Ovary (tissue), 7 donors: ENCODE measurements at regions not wholly inside any gene's neighbourhood (a gene's known extent, or its start where the extent isn't known, plus 50 kb on each side); places are given as distances from the start of the nearest gene placed in this dataset.

Experiments
- DNase-seq, 5 donors: peaks; one replicate each; pipeline ENCODE4 v3.0.0-alpha.2; 2019 to 2020
- H3K27ac ChIP-seq, 2 donors: fragments of 200-600 bp; one replicate each; pipeline versions ENCODE4 v1.5.1 to v1.8.0; 2019 to 2022
- H3K27me3 ChIP-seq: fragments of 200-600 bp; one replicate; pipeline ENCODE4 v1.8.0; 2022
- H3K36me3 ChIP-seq: fragments of 200-600 bp; sonication (generic); one replicate; pipeline ENCODE4 v1.5.1; 2019
- H3K4me1 ChIP-seq: one replicate; pipeline ENCODE4 v1.8.1; 2013; ENCODE audit warnings: mild to moderate bottlenecking, moderate library complexity; ENCODE audit not compliant: insufficient read depth
- H3K4me3 ChIP-seq: fragments of 200-600 bp; sonication (generic); one replicate; pipeline ENCODE4 v1.5.1; 2017
- H3K9me3 ChIP-seq, 2 donors: fragments of 200-600 bp in 1 of 2; sonication (generic) in 1 of 2; one replicate each; pipeline versions ENCODE4 v1.5.1 to v1.8.1; 2013 to 2019; ENCODE audit warnings: mild to moderate bottlenecking in 1 of 2, moderate library complexity in 1 of 2
- CTCF ChIP-seq, 3 donors: fragments of 450-650 bp in 2 of 3; fragments of 200-600 bp in 1 of 3; IDR thresholded peaks; one replicate each; pipeline versions ENCODE4 v1.5.1 to v1.8.0; 2016 to 2022; ENCODE audit warnings: antibody characterized with exemption in 3 of 3, mild to moderate bottlenecking in 1 of 3
- EP300 ChIP-seq: sonication (generic); formaldehyde crosslinking; IDR thresholded peaks from one replicate; pipeline ENCODE4 v1.6.1; 2017; ENCODE audit warnings: antibody characterized with exemption
- POLR2A ChIP-seq: fragments of 450-650 bp; IDR thresholded peaks from one replicate; pipeline ENCODE4 v1.6.1; 2017; ENCODE audit warnings: antibody characterized with exemption, mild to moderate bottlenecking, moderate library complexity
- WGBS, 3 donors: extraction: QIAGEN DNeasy Blood & Tissue Kit in 1 of 3; methylation state at CpG; one replicate each; pipeline versions ENCODE4 v1.1.5 to v1.1.7; 2013 to 2017; 5-methylcytosine and 5-hydroxymethylcytosine counted together
- intact Hi-C, 4 donors: fragments of 100-400 bp; cut with DNase I; formaldehyde crosslinking; loops; one replicate each; pipeline versions ENCODE4 v1.11.0 to v1.15.1; 2022 to 2023
- donor health status: DM: no; HTN: no; CAD: no; lungs with moderate emphysema.
- donor health status: DM: no; HTN: no; CAD: no.
- donor health status: Bipolar disorder and iron deficiency.
- donor health status: DM: no; HTN: no; CAD: no.
- donor health status: DM: yes; HTN: yes; CAD: no.

DNA sequence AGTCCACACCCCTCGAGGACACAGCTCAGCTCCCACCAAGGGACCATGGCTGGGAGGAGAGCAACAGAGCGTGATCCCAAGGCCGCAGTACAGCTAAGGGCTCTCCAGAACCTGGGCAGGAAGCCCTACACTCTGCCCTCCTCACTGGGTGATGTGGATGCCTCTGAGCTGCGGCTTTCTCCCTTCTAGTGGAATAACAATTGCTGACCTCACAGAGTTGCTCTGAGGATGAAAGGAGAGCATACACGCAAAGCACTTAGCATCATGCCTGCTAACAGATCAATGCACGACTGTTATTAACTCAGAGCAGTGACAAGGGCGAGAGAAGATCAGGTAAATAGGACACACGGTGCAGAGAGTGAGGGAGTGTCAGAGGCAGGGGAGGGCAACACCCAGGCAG is 74.2 kb downstream of the ZFP36L2 start:
- intact Hi-C loops = no loop called here
- Histone ChIP-seq H3K27me3 (no peaks in the 10 kb centered on the region), H3K27ac (no peak overlapping the region), H3K36me3 (no peaks in the 10 kb centered on the region), H3K4me3 (no peak overlapping the region), H3K4me1 (no peaks in the 10 kb centered on the region), H3K9me3 (no peaks in the 10 kb centered on the region)
- DNase-seq = no peak
- WGBS, 3 donors = 77 to 87% (median 84%) methylated on average over 8 of the region's 8 CpGs
- TF ChIP-seq CTCF (IDR thresholded peaks at IDR 0.05) (no peak), POLR2A (no peak), EP300 (no peak)

DNA sequence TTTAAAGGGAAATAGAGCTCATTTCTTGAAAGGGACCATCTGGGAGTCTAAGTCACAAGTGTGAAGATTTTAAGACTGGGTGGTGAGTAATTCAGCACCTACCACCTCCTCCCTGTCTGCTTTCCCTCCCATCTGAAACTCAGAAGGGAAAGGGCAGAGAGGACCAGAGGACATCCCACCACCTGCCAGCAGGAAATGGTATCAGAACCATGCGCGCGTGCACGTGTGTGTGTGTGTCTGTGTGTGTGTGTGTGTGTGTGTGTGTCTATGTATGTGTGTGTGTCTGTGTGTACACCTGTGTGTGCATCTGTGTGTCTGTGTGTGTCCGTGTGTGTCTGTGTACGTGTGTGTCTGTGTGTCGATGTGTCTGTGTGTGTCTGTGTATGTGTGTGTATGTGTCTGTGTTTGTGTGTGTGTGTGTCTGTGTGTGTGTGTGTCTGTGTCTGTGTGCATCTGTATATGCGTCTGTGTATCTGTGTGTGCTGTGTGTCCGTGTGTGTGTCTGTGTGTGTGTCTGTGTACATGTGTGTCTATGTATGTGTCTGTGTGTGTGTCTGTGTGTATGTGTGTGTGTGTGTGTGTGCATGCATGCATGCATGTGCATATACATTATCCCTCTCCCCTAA is 76.8 kb downstream of the ZFP36L2 start:
- no peak overlapping the region for H3K4me3 ChIP-seq
- H3K27me3 ChIP-seq = no peaks in the 10 kb centered on the region
- no peak overlapping the region for H3K27ac ChIP-seq
- intact Hi-C loops = no loop called here
- WGBS, 3 donors = 81 to 84% (median 82%) methylated on average over 9 of the region's 9 CpGs
- H3K9me3 ChIP-seq = no peaks in the 10 kb centered on the region
- DNase-seq = no peak
- TF ChIP-seq EP300 (no peak), CTCF (IDR thresholded peaks at IDR 0.05) (no peak), POLR2A (no peak)
- no peaks in the 10 kb centered on the region for H3K4me1 ChIP-seq
- H3K36me3 ChIP-seq = no peaks in the 10 kb centered on the region

- no peaks in the 10 kb centered on the region for H3K4me1 ChIP-seq
- 72 to 75% (median 74%) methylated on average over 5 of the region's 5 CpGs for WGBS, 3 donors
- no peak overlapping the region for H3K27ac ChIP-seq
- no peak overlapping the region for H3K4me3 ChIP-seq
- H3K9me3 ChIP-seq = no peaks in the 10 kb centered on the region
- H3K36me3 ChIP-seq = no peaks in the 10 kb centered on the region
- TF ChIP-seq CTCF (IDR thresholded peaks at IDR 0.05) (no peak), EP300 (no peak), POLR2A (no peak)
- no peaks in the 10 kb centered on the region for H3K27me3 ChIP-seq
- intact Hi-C loops = no loop called here
- DNase-seq = no peak
Observed at GRCh38 chr2:43146083-43146482, 80.3 kb downstream of the ZFP36L2 start.

DNA sequence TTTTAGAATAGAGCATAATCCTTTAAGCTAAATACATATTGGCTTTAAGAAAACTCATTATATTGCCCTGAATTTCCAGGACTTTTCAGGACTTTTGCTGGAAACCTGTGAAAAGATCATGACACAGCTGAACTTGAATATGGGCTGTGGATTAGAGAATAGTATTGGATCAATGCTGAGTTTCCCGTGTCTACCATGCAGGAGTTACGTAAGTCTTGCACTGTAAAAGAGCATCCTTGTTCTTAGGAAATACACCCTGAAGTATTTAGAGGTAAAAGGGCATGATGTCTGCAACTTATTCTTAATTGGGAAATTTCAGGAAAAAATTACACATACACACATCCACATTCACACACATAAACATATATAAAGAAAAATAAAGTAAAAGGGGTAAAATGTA is 82.1 kb downstream of the ZFP36L2 start:
- H3K27me3 ChIP-seq = no peaks in the 10 kb centered on the region
- peaks cover 10% of the 10 kb centered on the region for H3K4me1 ChIP-seq
- DNase-seq = no peak
- no peak for TF ChIP-seq POLR2A
- no peak for TF ChIP-seq CTCF (IDR thresholded peaks at IDR 0.05)
- no peak for TF ChIP-seq EP300
- no peak overlapping the region for H3K27ac ChIP-seq
- H3K9me3 ChIP-seq = no peaks in the 10 kb centered on the region
- intact Hi-C loops = loop anchor here in 1 of 4 donors (5.0 kb wide), 1 partner anchor 317 kb away; no protein-coding TSS in a partner anchor
- no peaks in the 10 kb centered on the region for H3K36me3 ChIP-seq
- H3K4me3 ChIP-seq = no peak overlapping the region
- 77 to 85% (median 80%) methylated on average over 2 of the region's 2 CpGs for WGBS, 3 donors
